MM.1S (cell line): ENCODE measurements at regions not wholly inside any gene's neighbourhood (a gene's known extent, or its start where the extent isn't known, plus 50 kb on each side); places are given as distances from the start of the nearest gene placed in this dataset.
"Not testable (repeated sequence)": the region's sequence is repeated elsewhere in the genome, so short reads cannot be mapped to it uniquely, and the experiment has no call there.

Source experiments
- DNase-seq: peaks from one replicate; pipeline ENCODE4 v3.0.0-alpha.2; 2015
- H2AFZ ChIP-seq: fragments of 300-600 bp; sonication (generic); 2 replicates; pipeline ENCODE4 v1.6.0; 2016; ENCODE audit warnings: antibody characterized with exemption, low read length
- H3F3A ChIP-seq: fragments of 300-600 bp; sonication (generic); 2 replicates; pipeline ENCODE4 v1.6.1; 2016; ENCODE audit warnings: mild to moderate bottlenecking, antibody characterized with exemption, low read length, moderate library complexity, mixed read lengths; ENCODE audit not compliant: insufficient read depth
- H3K27ac ChIP-seq: fragments of 300-600 bp; sonication (generic); 2 replicates; pipeline ENCODE4 v1.5.1; 2016; ENCODE audit warnings: mild to moderate bottlenecking, low read length
- H3K27me3 ChIP-seq: fragments of 300-600 bp; sonication (generic); replicated peaks from 2 replicates; pipeline ENCODE4 v1.6.0; 2016; ENCODE audit warnings: low read length; ENCODE audit not compliant: insufficient read depth
- H3K36me3 ChIP-seq: fragments of 300-600 bp; sonication (generic); replicated peaks from 2 replicates; pipeline ENCODE4 v1.6.1; 2016; ENCODE audit warnings: mild to moderate bottlenecking, low read length, mixed read lengths; ENCODE audit not compliant: insufficient read depth
- H3K4me1 ChIP-seq: fragments of 300-600 bp; sonication (generic); 2 replicates; pipeline ENCODE4 v1.6.1; 2016; ENCODE audit warnings: low read length, mixed read lengths
- H3K4me2 ChIP-seq: fragments of 300-600 bp; sonication (generic); 2 replicates; pipeline ENCODE4 v1.6.0; 2016; ENCODE audit warnings: low read depth, low read length
- H3K4me3 ChIP-seq: fragments of 300-600 bp; sonication (generic); 2 replicates; pipeline ENCODE4 v1.5.1; 2016; ENCODE audit warnings: low read length, mixed read lengths
- H3K79me2 ChIP-seq: fragments of 300-600 bp; sonication (generic); 2 replicates; pipeline ENCODE4 v1.6.1; 2016; ENCODE audit warnings: mixed run types, low read length, mixed read lengths
- H3K9ac ChIP-seq: fragments of 300-600 bp; sonication (generic); 2 replicates; pipeline ENCODE4 v1.6.1; 2016; ENCODE audit warnings: low read length, mixed read lengths
- H3K9me2 ChIP-seq: fragments of 300-600 bp; sonication (generic); replicated peaks from 2 replicates; pipeline ENCODE4 v1.6.1; 2016; ENCODE audit warnings: mild to moderate bottlenecking, low read length, mixed read lengths; ENCODE audit not compliant: insufficient read depth
- H3K9me3 ChIP-seq: fragments of 300-600 bp; sonication (generic); replicated peaks from 2 replicates; pipeline ENCODE4 v1.6.1; 2016; ENCODE audit warnings: mild to moderate bottlenecking, low read length, mixed read lengths; ENCODE audit not compliant: insufficient read depth
- H4K20me1 ChIP-seq: fragments of 300-600 bp; sonication (generic); 2 replicates; pipeline ENCODE4 v1.6.1; 2016; ENCODE audit warnings: mild to moderate bottlenecking, low read length, moderate library complexity, mixed read lengths; ENCODE audit not compliant: insufficient read depth
- EZH2 ChIP-seq: fragments of 300-600 bp; sonication (generic); optimal IDR thresholded peaks from 2 replicates; pipeline ENCODE3; 2017; ENCODE audit warnings: low read depth, mild to moderate bottlenecking, antibody characterized with exemption, low read length, mixed read lengths
- EZH2phosphoT487 ChIP-seq: fragments of 300-600 bp; sonication (generic); IDR thresholded peaks from 2 replicates; pipeline ENCODE4 v1.6.1; 2018; ENCODE audit warnings: antibody characterized with exemption, low read length
- TF ChIP-seq, protein P1 (sequence below): fragments of 300-600 bp; sonication (generic); IDR thresholded peaks from 2 replicates; pipeline ENCODE4 v1.5.1; 2016; ENCODE audit warnings: antibody characterized with exemption, low read length, mixed read lengths

GRCh38 chr7:50251765-50252164 lies 52.8 kb upstream of the IKZF1 start:
- Histone ChIP-seq H2AFZ (no peak overlapping the region), H3F3A (no peaks in the 10 kb centered on the region), H3K4me2 (no peak overlapping the region), H3K4me1 (no peaks in the 10 kb centered on the region), H3K9me2 (no peaks in the 10 kb centered on the region), H3K36me3 (no peaks in the 10 kb centered on the region), H3K79me2 (no peaks in the 10 kb centered on the region), H4K20me1 (no peaks in the 10 kb centered on the region), H3K9me3 (no peaks in the 10 kb centered on the region), H3K27me3 (no peaks in the 10 kb centered on the region), H3K9ac (no peak overlapping the region), H3K4me3 (no peak overlapping the region), H3K27ac (no peak overlapping the region)
- DNase-seq = no peak
- TF ChIP-seq EZH2 = no peak
- no peak for TF ChIP-seq EZH2phosphoT487
- TF ChIP-seq, protein P1, sequence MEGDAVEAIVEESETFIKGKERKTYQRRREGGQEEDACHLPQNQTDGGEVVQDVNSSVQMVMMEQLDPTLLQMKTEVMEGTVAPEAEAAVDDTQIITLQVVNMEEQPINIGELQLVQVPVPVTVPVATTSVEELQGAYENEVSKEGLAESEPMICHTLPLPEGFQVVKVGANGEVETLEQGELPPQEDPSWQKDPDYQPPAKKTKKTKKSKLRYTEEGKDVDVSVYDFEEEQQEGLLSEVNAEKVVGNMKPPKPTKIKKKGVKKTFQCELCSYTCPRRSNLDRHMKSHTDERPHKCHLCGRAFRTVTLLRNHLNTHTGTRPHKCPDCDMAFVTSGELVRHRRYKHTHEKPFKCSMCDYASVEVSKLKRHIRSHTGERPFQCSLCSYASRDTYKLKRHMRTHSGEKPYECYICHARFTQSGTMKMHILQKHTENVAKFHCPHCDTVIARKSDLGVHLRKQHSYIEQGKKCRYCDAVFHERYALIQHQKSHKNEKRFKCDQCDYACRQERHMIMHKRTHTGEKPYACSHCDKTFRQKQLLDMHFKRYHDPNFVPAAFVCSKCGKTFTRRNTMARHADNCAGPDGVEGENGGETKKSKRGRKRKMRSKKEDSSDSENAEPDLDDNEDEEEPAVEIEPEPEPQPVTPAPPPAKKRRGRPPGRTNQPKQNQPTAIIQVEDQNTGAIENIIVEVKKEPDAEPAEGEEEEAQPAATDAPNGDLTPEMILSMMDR = no peak

DNA sequence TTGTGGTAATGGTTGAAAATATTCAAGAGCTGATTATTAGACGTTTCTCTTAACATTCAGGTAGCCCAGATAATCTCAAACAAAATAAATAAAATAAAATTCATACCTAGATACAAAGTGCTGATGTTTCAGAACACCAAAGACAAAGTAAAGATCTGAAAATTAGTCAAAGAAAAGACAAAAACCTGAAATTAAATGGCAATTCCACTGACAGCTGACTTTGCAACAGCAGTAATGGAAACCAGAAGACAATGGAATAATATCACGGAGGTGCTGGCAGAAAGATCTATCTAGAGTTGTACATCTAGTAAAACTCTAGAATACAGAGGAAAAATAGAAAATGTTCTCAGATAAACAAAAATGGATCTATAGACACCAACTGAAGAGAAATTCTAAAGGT lies 58.0 kb upstream of the IKZF1 start:
- Histone ChIP-seq H3K9ac (no peak overlapping the region), H3K27ac (no peak overlapping the region), H3K79me2 (no peaks in the 10 kb centered on the region), H3K4me1 (no peaks in the 10 kb centered on the region), H3K4me3 (no peak overlapping the region), H2AFZ (no peak overlapping the region), H3K4me2 (no peak overlapping the region), H3K9me3 (no peaks in the 10 kb centered on the region), H3K9me2 (no peaks in the 10 kb centered on the region), H3K27me3 (no peaks in the 10 kb centered on the region), H3K36me3 (no peaks in the 10 kb centered on the region), H3F3A (no peaks in the 10 kb centered on the region), H4K20me1 (no peaks in the 10 kb centered on the region)
- TF ChIP-seq EZH2phosphoT487 (no peak), EZH2 (no peak)
- TF ChIP-seq, protein P1 = no peak
- no peak for DNase-seq

DNA sequence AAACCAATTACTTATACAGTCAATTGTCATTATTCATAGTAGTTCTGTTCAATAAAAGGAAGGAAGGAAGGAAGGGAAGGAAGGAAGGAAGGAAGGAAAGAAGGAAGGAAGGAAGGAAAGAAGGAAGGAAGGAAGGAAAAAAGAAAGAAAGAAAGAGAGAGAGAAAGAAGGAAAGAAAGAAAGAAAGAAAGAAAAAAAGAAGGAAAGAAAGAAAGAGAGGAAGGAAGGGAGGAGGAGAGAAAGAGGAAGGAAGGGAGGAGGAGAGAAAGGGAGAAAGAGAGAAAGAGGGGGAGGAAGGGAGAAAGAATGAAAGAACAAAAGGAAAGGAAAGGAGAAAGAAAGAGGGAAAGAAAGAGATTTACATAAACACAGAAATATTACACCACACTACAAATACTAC lies 62.4 kb upstream of the IKZF1 start:
- H3K4me2 ChIP-seq, H3K27ac ChIP-seq, H2AFZ ChIP-seq, H3K79me2 ChIP-seq, H3K4me1 ChIP-seq, H3F3A ChIP-seq, DNase-seq, H3K4me3 ChIP-seq, H3K9ac ChIP-seq, H3K27me3 ChIP-seq, H4K20me1 ChIP-seq, H3K9me3 ChIP-seq, H3K36me3 ChIP-seq, H3K9me2 ChIP-seq: not testable (repeated sequence)

DNA sequence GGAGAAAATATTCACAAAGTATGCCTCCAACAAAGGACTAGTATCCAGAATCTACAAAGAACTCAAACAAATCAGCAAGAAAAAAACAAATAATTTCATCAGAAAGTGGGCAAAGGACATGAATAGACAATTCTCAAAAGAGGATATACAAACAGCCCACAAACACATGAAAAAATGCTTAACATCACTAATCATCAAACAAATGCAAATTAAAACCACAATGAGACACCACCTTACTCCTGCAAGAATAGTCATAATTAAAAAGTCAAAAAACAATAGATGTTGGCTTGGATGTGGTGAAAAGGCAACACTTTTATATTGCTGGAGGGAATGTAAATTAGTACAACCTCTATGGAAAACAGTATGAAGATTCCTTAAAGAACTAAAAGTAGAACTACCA lies 63.8 kb upstream of the IKZF1 start:
- H3K9me2 ChIP-seq, H3F3A ChIP-seq, DNase-seq, H4K20me1 ChIP-seq, H3K4me2 ChIP-seq, H3K4me3 ChIP-seq, H3K9me3 ChIP-seq, H3K79me2 ChIP-seq, H3K9ac ChIP-seq, H3K27me3 ChIP-seq, H2AFZ ChIP-seq, H3K36me3 ChIP-seq, H3K27ac ChIP-seq, H3K4me1 ChIP-seq: not testable (repeated sequence)
